Kidney glomerular epithelial cell (primary cell): ENCODE measurements at regions not wholly inside any gene's neighbourhood (a gene's known extent, or its start where the extent isn't known, plus 50 kb on each side); places are given as distances from the start of the nearest gene placed in this dataset.
A peak's percentile ranks its signal among the peaks of the same experiment; 100 is the strongest.

Source experiments
- DNase-seq: peaks from one replicate; lab custom pipeline; 2025; lab: John Stamatoyannopoulos, UW

- no peak for DNase-seq
These were observed 158.5 kb downstream of the HERPUD2 start for GRCh38 chr7:35536396-35536826.

GRCh38 chr7:35533902-35534301, 161.0 kb downstream of the HERPUD2 start:
- DNase-seq: no peak

GRCh38 chr7:35530124-35531109, 164.5 kb downstream of the HERPUD2 start:
- no peak for DNase-seq

DNA sequence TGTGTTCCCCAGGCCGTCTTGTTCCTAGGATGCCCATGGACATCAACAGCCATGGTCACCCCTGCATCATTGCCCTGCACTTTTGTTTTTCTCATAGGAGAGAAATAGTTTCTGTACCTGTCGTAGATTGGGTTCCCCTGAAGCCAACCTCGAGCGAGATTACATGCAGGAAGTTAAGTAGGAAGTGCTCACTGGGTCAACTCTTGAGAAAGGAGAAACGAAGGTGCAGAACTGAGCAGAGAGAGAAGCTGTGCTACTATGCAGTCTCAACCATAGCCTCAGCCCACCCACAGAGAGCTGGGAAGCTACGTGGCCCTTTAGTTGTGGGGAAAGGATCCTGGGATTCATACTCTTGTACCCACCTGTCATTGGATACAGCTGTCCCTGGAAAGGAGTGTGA, 165.2 kb downstream of the HERPUD2 start:
- DNase-seq: no peak

GRCh38 chr7:35528381-35528977, 166.5 kb downstream of the HERPUD2 start:
- no peak for DNase-seq

GRCh38 chr7:35526645-35527044, 168.3 kb downstream of the HERPUD2 start:
- no peak for DNase-seq

GRCh38 chr7:35524112-35524804, 170.7 kb downstream of the HERPUD2 start:
- no peak for DNase-seq

DNA sequence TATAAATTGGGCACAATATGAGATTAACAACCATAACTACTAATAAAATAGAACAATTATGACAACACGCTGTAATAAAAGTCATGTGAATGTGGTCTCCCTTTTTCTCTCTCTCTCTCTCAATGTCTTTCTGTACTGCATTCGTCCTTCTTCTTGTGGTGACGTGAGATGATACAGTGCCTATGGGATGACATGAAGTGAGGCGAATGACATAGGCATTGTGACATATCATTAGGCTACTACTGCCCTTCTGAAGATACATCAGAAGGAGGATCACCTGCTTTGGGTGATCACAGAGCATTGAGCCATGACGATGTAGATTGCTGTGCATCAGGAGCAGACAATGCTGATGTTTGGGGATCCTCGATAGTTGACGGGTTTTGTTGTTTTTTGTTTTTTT, 171.6 kb downstream of the HERPUD2 start:
- DNase-seq: no peak

- DNase-seq: no peak
These were observed 172.2 kb downstream of the HERPUD2 start for GRCh38 chr7:35522697-35523096.

DNA sequence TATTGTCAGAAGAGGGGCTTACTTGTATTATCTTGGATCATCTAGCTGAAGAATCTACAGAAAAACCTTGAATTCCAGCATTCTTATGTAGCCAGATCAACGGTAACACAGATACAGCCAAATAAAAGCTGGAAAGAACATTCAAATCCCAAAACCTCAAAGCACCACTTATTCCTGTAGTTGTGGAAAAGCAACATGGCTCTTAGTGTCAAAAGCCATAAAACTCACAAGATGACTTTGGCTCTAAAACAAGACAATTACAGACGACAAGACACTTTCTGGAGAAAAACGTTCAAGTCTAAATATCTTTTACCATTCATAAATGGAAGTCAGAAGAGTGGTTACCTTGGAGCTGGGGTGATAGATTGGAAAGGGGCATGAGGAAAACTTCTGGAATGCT, 173.0 kb downstream of the HERPUD2 start:
- DNase-seq: no peak

DNA sequence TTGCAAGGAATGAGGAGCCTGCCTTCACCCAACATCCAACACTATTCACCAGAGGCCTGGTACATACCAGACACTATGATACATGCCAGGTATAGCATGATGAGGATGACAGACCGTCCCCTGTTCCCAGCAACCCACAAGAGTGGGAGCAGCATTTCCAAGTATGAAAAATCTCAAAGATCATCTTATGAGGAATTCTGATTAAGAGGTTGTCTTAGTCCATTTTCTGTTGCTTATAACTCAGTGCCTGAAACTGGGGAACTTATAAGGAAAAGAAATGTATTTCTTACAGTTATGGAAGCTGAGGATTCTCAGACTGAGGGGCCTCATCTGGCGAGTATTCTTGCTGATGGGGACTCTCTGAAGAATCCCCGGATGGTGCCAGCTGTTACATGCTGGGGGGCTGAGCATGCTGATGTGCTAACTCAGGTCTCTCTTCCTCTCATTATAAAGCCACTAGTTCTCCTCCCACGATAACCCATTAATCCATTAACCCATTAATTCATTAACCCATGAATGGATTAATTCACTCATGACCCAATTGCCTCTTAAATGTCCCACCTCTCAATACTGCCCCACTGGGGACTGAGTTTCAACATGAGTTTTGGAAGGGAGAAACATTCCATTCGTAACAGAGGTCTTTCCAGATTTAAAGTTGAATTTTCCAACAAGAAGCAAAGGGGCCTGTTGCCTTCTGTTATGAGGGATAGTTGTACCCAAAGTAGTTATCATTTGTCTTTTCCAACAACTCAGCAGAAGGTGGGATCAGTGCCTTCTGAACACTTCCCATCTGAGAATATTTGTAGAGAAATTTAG, 173.9 kb downstream of the HERPUD2 start:
- no peak for DNase-seq

- DNase-seq: peak; percentile 66
These were observed 174.7 kb downstream of the HERPUD2 start for GRCh38 chr7:35519971-35520809.

GRCh38 chr7:35518767-35519166, 176.2 kb downstream of the HERPUD2 start:
- no peak for DNase-seq

GRCh38 chr7:35516498-35516897, 178.4 kb downstream of the HERPUD2 start:
- DNase-seq: no peak

- DNase-seq: no peak
These were observed 181.1 kb downstream of the HERPUD2 start for GRCh38 chr7:35513828-35514227.

DNA sequence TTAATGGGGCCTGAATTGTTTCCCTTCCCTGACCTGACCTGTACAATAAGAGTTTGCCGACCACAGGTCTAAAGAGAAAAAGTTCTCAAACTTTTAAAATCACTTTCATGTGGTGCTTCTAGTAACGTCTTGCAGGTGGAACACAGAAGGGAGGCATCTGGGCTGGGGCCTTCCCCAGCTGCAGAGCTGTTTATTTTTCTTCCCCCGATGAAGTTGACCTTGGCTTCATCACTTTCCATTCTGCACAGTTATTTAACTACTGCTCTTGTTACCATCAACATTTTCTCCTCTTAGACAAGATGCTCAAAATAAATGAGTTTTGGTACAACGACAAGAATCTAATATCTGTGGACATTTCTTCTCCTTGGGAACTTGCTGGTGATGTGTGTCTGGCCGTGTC, 181.7 kb downstream of the HERPUD2 start:
- DNase-seq: no peak

DNA sequence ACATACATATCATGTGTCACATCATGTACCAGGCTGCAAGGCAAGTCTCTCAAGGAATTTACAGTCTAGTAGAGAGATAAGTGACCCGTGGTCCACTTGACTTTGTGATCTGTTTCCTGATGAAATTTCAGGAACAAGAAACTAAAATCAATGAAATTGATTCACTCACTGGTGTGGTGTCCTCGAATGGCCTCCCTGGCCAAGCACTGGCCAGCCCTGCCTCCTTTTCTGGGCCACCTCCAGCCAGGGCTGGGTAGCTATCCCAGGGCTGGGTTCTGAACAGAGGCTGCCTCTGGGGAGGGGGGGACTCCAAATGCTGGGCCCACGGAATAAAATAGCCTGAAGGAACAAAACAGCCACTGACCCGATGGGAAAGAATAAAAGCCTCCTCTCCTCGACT, 182.2 kb downstream of the HERPUD2 start:
- DNase-seq: no peak

DNA sequence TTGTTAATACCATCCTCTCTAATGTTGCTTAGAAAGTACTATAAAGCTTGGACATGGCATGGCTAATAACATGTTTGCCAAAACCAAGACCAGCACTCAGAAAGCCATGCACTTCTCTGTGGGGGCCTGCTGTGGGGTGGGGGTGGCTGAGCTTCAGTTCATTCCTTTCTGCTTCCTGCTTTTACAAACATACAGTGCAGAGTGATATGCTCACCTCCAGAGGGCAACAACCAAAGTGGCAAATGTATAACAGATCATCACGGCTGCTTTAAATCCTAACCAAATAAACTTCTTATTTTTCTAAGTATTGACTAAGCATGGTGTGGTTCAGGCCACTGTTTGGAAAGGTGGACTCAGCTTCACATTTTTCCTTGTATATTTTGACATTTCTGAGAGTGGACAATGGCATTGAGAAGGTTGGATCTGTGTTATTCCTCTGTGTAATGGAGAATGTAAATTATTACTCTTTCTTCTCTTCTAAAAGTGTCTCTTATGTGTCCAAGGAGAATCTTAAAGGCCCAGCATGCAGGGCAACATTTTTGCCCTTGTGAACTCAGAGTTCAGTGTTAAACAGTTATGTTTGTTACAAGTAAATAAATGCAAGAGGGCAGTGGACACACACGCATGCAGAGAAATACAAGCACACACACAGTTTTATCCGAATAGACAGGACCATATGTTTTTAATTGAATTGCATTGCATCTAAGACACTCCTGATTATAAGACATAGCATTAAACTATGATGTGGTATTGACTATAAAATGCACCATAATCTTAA, 186.1 kb downstream of the HERPUD2 start:
- DNase-seq: no peak

GRCh38 chr7:35505066-35505465, 189.9 kb downstream of the HERPUD2 start:
- DNase-seq: no peak

- no peak for DNase-seq
These were observed 190.6 kb downstream of the HERPUD2 start for GRCh38 chr7:35504365-35504764.
